ENCODE measurements at regions not wholly inside any gene's neighbourhood (a gene's known extent, or its start where the extent isn't known, plus 50 kb on each side); places are given as distances from the start of the nearest gene placed in this dataset.

- TF ChIP-seq BCL11A (IDR thresholded peaks at IDR 0.05; ENCODE audit: low read depth in 2 of 2, low read length in 2 of 2) = no peak
- no peak for TF ChIP-seq HDAC2 (IDR thresholded peaks at IDR 0.05; ENCODE audit: borderline replicate concordance in 1 of 2, low read depth in 2 of 2, low read length in 2 of 2)
- no peak for TF ChIP-seq NANOG (IDR thresholded peaks at IDR 0.05; ENCODE audit: insufficient read depth, low read depth, low read length, poor library complexity, severe bottlenecking)
These were observed 1308.0 kb downstream of the CDY2B start (continued) for GRCh38 chrY:16572061-16572460.
